ENCODE measurements at regions not wholly inside any gene's neighbourhood (a gene's known extent, or its start where the extent isn't known, plus 50 kb on each side); places are given as distances from the start of the nearest gene placed in this dataset.

DNA sequence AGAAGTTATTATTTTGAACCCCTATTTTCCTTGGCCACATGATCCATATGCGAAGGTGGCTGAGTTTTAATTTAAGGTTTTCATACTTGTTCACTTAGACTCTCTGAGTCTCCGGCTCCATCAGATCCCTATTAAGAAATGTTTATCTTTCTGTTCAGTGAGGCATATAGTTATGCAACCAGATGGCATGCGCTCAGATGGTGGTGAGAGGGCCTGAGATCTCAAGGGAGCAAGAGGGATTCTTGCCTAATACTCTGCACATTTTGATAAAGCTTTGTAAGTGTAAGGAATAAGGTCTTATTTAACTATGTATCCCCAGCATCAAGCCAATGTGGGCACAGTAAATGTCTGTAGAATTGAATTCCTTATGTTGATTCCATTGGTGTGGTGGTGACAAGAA lies 78.9 kb upstream of the DPH6 start:
- Histone ChIP-seq H3K4me3 (ENCODE audit: low read length) (no peak overlapping the region), H3F3A (ENCODE audit: insufficient read depth, low read length, poor library complexity, severe bottlenecking) (no peaks in the 10 kb centered on the region), H3K36me3 (ENCODE audit: insufficient read depth, low read length) (no peaks in the 10 kb centered on the region), H3K79me2 (replicated peaks; ENCODE audit: insufficient read depth, low read length) (no peaks in the 10 kb centered on the region), H3K9me2 (ENCODE audit: insufficient read depth, low read length) (no peaks in the 10 kb centered on the region), H2AFZ (ENCODE audit: low read depth, low read length) (no peak overlapping the region), H3K27me3 (ENCODE audit: insufficient read depth, low read depth, low read length) (no peaks in the 10 kb centered on the region), H4K20me1 (ENCODE audit: insufficient read depth) (no peaks in the 10 kb centered on the region), H3K27ac (ENCODE audit: low read length) (no peak overlapping the region), H3K9me3 (ENCODE audit: low read length) (no peaks in the 10 kb centered on the region), H3K4me2 (ENCODE audit: low read length) (no peak overlapping the region), H3K9ac (ENCODE audit: low read length) (no peak overlapping the region)
- TF ChIP-seq MXI1 (conservative IDR thresholded peaks at IDR 0.05; ENCODE audit: poor library complexity, severe bottlenecking) (no peak), RAD21 (conservative IDR thresholded peaks at IDR 0.05) (no peak), EZH2 (IDR thresholded peaks at IDR 0.05; ENCODE audit: borderline replicate concordance, insufficient read depth, low read length, poor library complexity, severe bottlenecking) (no peak), TAF1 (IDR thresholded peaks at IDR 0.05; ENCODE audit: low read depth) (no peak), CTCF (IDR thresholded peaks at IDR 0.05; ENCODE audit: poor library complexity, severe bottlenecking) (no peak), POLR2AphosphoS5 (IDR thresholded peaks at IDR 0.05) (no peak), EP300 (conservative IDR thresholded peaks at IDR 0.05; ENCODE audit: poor library complexity, severe bottlenecking) (no peak), SMC3 (conservative IDR thresholded peaks at IDR 0.05; ENCODE audit: poor library complexity) (no peak)
- TF ChIP-seq, protein P1, sequence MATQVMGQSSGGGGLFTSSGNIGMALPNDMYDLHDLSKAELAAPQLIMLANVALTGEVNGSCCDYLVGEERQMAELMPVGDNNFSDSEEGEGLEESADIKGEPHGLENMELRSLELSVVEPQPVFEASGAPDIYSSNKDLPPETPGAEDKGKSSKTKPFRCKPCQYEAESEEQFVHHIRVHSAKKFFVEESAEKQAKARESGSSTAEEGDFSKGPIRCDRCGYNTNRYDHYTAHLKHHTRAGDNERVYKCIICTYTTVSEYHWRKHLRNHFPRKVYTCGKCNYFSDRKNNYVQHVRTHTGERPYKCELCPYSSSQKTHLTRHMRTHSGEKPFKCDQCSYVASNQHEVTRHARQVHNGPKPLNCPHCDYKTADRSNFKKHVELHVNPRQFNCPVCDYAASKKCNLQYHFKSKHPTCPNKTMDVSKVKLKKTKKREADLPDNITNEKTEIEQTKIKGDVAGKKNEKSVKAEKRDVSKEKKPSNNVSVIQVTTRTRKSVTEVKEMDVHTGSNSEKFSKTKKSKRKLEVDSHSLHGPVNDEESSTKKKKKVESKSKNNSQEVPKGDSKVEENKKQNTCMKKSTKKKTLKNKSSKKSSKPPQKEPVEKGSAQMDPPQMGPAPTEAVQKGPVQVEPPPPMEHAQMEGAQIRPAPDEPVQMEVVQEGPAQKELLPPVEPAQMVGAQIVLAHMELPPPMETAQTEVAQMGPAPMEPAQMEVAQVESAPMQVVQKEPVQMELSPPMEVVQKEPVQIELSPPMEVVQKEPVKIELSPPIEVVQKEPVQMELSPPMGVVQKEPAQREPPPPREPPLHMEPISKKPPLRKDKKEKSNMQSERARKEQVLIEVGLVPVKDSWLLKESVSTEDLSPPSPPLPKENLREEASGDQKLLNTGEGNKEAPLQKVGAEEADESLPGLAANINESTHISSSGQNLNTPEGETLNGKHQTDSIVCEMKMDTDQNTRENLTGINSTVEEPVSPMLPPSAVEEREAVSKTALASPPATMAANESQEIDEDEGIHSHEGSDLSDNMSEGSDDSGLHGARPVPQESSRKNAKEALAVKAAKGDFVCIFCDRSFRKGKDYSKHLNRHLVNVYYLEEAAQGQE (IDR thresholded peaks at IDR 0.05; ENCODE audit: borderline replicate concordance): no peak

- no peaks in the 10 kb centered on the region for H4K20me1 ChIP-seq (ENCODE audit: insufficient read depth)
These were observed 80.8 kb upstream of the DPH6 start for GRCh38 chr15:35626571-35627318.

More at GRCh38 chr15:35626571-35627318, 80.8 kb upstream of the DPH6 start:
- H3K27ac ChIP-seq (ENCODE audit: low read length): peak overlapping the region; percentile 33
- no peak overlapping the region for H2AFZ ChIP-seq (ENCODE audit: low read depth, low read length)
- no peaks in the 10 kb centered on the region for H3K79me2 ChIP-seq (replicated peaks; ENCODE audit: insufficient read depth, low read length)
- H3K9ac ChIP-seq (ENCODE audit: low read length): no peak overlapping the region
- H3K4me2 ChIP-seq (ENCODE audit: low read length): no peak overlapping the region
- no peaks in the 10 kb centered on the region for H3K27me3 ChIP-seq (ENCODE audit: insufficient read depth, low read depth, low read length)
- H3F3A ChIP-seq (ENCODE audit: insufficient read depth, low read length, poor library complexity, severe bottlenecking): no peaks in the 10 kb centered on the region
- no peaks in the 10 kb centered on the region for H3K36me3 ChIP-seq (ENCODE audit: insufficient read depth, low read length)
- TF ChIP-seq SMC3 (conservative IDR thresholded peaks at IDR 0.05; ENCODE audit: poor library complexity) (no peak), MXI1 (conservative IDR thresholded peaks at IDR 0.05; ENCODE audit: poor library complexity, severe bottlenecking) (no peak), RAD21 (conservative IDR thresholded peaks at IDR 0.05) (no peak), TAF1 (IDR thresholded peaks at IDR 0.05; ENCODE audit: low read depth) (no peak), EP300 (conservative IDR thresholded peaks at IDR 0.05; ENCODE audit: poor library complexity, severe bottlenecking) (no peak), EZH2 (IDR thresholded peaks at IDR 0.05; ENCODE audit: borderline replicate concordance, insufficient read depth, low read length, poor library complexity, severe bottlenecking) (no peak), CTCF (IDR thresholded peaks at IDR 0.05; ENCODE audit: poor library complexity, severe bottlenecking) (no peak)
- TF ChIP-seq, protein P1 (IDR thresholded peaks at IDR 0.05; ENCODE audit: borderline replicate concordance): no peak
- H3K9me3 ChIP-seq (ENCODE audit: low read length): no peaks in the 10 kb centered on the region
- no peak overlapping the region for H3K4me3 ChIP-seq (ENCODE audit: low read length)
- H3K9me2 ChIP-seq (ENCODE audit: insufficient read depth, low read length): no peaks in the 10 kb centered on the region

Data from neural cell (in vitro differentiated cells).